ENCODE measurements at regions not wholly inside any gene's neighbourhood (a gene's known extent, or its start where the extent isn't known, plus 50 kb on each side); places are given as distances from the start of the nearest gene placed in this dataset.

DNA sequence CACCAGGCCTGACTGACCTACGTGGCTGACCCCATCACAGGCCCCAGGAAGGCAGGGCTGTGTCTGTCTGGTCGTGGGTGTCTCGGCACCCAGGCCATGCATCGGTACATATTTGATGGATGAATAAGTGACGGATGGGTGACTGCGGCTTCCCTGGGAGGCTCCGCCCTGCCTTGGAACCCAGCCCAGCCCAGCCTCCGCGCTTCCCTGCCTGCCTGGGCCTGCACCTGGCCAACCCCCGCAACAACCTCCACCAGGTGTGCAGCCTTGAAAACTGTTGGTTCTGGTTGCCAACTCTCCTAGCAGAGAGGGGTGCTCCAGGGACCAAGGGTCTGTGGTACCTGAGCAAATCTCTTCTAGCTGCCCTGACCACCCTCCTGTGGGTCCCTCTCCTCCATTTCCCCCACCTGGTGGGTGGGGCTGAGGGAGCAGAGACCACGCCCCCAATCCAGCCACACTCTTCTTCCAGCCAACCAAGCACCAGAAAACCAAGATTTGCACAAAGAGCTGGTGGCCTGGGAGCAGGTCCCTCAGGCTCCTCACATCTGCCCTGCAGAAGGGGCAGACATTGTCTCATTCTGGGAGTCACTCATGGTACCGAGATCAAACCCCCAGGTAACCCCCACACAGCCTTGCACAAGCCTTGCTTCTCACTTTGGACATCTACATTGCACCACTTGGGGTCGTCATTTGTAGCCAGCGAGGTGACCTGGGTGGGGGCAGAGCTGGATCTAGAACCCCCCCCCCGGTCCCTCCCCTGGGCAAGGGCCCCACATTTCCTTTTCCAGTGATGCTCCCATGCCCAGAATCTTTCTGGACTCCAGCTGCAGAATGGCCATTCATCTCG, 100.6 kb upstream of the IER5L start:
- H3K4me3 ChIP-seq (replicated peaks; ENCODE audit: insufficient read depth, low read length): no peak overlapping the region
- H3K27ac ChIP-seq (replicated peaks): no peak overlapping the region
- TF ChIP-seq, protein P1, sequence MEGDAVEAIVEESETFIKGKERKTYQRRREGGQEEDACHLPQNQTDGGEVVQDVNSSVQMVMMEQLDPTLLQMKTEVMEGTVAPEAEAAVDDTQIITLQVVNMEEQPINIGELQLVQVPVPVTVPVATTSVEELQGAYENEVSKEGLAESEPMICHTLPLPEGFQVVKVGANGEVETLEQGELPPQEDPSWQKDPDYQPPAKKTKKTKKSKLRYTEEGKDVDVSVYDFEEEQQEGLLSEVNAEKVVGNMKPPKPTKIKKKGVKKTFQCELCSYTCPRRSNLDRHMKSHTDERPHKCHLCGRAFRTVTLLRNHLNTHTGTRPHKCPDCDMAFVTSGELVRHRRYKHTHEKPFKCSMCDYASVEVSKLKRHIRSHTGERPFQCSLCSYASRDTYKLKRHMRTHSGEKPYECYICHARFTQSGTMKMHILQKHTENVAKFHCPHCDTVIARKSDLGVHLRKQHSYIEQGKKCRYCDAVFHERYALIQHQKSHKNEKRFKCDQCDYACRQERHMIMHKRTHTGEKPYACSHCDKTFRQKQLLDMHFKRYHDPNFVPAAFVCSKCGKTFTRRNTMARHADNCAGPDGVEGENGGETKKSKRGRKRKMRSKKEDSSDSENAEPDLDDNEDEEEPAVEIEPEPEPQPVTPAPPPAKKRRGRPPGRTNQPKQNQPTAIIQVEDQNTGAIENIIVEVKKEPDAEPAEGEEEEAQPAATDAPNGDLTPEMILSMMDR (IDR thresholded peaks at IDR 0.05; ENCODE audit: insufficient read depth, low read length): no peak
- TF ChIP-seq POLR2AphosphoS5 (IDR thresholded peaks at IDR 0.05; ENCODE audit: low read depth): no peak
- TF ChIP-seq SPI1 (IDR thresholded peaks at IDR 0.05; ENCODE audit: borderline replicate concordance, low read depth): no peak
- TF ChIP-seq GABPA (IDR thresholded peaks at IDR 0.05; ENCODE audit: low read depth): no peak
- TF ChIP-seq, protein P2, sequence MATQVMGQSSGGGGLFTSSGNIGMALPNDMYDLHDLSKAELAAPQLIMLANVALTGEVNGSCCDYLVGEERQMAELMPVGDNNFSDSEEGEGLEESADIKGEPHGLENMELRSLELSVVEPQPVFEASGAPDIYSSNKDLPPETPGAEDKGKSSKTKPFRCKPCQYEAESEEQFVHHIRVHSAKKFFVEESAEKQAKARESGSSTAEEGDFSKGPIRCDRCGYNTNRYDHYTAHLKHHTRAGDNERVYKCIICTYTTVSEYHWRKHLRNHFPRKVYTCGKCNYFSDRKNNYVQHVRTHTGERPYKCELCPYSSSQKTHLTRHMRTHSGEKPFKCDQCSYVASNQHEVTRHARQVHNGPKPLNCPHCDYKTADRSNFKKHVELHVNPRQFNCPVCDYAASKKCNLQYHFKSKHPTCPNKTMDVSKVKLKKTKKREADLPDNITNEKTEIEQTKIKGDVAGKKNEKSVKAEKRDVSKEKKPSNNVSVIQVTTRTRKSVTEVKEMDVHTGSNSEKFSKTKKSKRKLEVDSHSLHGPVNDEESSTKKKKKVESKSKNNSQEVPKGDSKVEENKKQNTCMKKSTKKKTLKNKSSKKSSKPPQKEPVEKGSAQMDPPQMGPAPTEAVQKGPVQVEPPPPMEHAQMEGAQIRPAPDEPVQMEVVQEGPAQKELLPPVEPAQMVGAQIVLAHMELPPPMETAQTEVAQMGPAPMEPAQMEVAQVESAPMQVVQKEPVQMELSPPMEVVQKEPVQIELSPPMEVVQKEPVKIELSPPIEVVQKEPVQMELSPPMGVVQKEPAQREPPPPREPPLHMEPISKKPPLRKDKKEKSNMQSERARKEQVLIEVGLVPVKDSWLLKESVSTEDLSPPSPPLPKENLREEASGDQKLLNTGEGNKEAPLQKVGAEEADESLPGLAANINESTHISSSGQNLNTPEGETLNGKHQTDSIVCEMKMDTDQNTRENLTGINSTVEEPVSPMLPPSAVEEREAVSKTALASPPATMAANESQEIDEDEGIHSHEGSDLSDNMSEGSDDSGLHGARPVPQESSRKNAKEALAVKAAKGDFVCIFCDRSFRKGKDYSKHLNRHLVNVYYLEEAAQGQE (IDR thresholded peaks at IDR 0.05; ENCODE audit: insufficient replicate concordance, low read depth): no peak
- DNase-seq (ENCODE audit: low read depth in 1 of 2, low spot score in 1 of 2): no peak
- no peaks in the 10 kb centered on the region for H3K27me3 ChIP-seq (ENCODE audit: insufficient read depth, poor library complexity, severe bottlenecking)

DNA sequence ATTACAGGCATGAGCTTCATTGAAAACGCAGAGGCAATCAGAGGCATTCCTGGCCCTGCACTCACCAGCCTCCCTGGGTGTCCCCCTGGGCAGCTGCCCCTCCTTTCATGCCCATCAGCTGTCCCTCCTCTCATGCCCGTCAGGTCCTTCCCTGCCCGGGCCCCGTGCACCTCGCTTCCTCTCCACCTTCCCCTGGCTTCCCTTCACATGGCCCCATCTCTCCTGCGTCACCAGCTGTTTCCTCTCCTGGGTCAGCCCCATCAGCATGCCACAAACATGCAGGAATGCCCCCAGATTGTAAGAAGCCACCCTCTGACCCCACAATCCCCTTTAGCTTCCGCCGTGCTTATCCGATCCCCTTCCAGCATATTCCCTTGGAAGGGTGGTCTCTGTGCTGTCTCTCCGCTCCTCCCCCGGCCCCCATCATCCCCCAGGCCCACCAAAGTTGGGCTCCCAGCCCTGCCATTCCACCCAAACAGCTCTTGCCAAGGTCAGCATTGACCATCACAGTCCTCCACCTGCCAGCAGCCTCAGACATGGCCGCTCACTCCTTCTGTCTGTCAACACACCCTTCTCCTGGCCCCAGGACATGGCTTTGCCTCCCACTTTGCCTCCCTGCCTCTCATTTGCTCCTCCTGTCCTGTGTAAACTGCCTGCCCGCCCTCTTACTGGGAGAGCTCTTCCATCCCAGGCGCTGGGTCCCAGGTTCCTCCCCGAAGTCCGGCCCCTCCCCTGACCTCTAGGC, 98.6 kb upstream of the IER5L start:
- no peak for DNase-seq (ENCODE audit: low read depth in 1 of 2, low spot score in 1 of 2)
- H3K27ac ChIP-seq (replicated peaks): no peak overlapping the region
- no peaks in the 10 kb centered on the region for H3K27me3 ChIP-seq (ENCODE audit: insufficient read depth, poor library complexity, severe bottlenecking)
- no peak overlapping the region for H3K4me3 ChIP-seq (replicated peaks; ENCODE audit: insufficient read depth, low read length)
- TF ChIP-seq, protein P2 (IDR thresholded peaks at IDR 0.05; ENCODE audit: insufficient replicate concordance, low read depth): no peak
- TF ChIP-seq, protein P1 (IDR thresholded peaks at IDR 0.05; ENCODE audit: insufficient read depth, low read length): no peak
- TF ChIP-seq POLR2AphosphoS5 (IDR thresholded peaks at IDR 0.05; ENCODE audit: low read depth) (no peak), SPI1 (IDR thresholded peaks at IDR 0.05; ENCODE audit: borderline replicate concordance, low read depth) (no peak), GABPA (IDR thresholded peaks at IDR 0.05; ENCODE audit: low read depth) (no peak)

DNA sequence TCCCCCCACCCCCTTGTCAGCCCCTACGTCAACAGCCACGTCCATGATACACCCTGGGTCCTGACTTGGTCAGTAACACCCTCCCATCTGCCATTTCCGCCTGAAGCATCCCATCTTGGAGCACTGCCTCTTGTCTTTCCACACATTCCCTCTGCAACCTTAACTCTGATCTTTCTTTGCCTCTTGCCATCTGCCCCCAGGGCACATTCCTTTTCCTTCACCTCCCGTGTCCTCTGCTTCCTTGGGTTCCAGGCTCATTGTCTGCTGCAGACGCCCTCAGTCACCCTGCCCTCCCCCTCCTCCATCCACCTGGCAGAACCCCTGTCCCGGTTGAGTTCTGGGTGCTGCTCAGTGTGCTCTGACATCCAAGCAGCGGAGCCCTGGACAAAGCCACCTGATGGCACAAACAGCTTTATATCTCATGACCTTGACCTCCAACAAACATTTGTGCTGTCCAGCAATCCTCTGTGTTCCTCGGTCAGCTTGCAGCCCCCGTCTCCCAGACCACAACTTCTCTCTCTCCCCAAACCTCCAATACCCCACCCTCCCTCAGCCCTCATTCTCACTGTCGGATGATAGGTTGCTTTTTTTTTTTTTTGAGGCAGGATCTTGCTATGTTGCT, 97.7 kb upstream of the IER5L start:
- no peak for DNase-seq (ENCODE audit: low read depth in 1 of 2, low spot score in 1 of 2)
- TF ChIP-seq SPI1 (IDR thresholded peaks at IDR 0.05; ENCODE audit: borderline replicate concordance, low read depth) (no peak), POLR2AphosphoS5 (IDR thresholded peaks at IDR 0.05; ENCODE audit: low read depth) (no peak), GABPA (IDR thresholded peaks at IDR 0.05; ENCODE audit: low read depth) (no peak)
- TF ChIP-seq, protein P2 (IDR thresholded peaks at IDR 0.05; ENCODE audit: insufficient replicate concordance, low read depth): no peak
- TF ChIP-seq, protein P1 (IDR thresholded peaks at IDR 0.05; ENCODE audit: insufficient read depth, low read length): no peak
- Histone ChIP-seq H3K27me3 (ENCODE audit: insufficient read depth, poor library complexity, severe bottlenecking) (no peaks in the 10 kb centered on the region), H3K4me3 (replicated peaks; ENCODE audit: insufficient read depth, low read length) (no peak overlapping the region), H3K27ac (replicated peaks) (no peak overlapping the region)

All from HL-60 (cell line).